ENCODE measurements at regions not wholly inside any gene's neighbourhood (a gene's known extent, or its start where the extent isn't known, plus 50 kb on each side); places are given as distances from the start of the nearest gene placed in this dataset.

DNA sequence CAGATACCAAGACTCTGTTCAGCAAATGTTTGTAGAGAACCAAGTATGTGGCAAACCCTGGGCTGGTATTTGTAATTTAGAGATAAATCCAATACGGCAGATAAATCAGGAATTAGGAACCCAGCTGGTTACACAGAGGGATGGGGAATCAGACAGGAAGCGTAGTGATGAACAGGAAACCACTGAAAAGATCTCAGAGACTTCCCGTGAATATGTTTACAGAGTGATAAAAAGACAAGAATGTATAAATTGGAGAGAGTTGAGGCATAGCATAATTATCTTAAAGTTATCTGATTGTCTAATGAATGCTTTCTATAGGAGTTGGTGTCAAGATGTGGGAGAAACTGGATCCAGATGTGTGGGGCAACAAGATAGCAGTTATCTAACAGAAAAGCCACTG, 246.6 kb upstream of the SMARCA2 start:
- no peak for TF ChIP-seq EZH2 (IDR thresholded peaks at IDR 0.05; ENCODE audit: borderline replicate concordance, low read depth, low read length, severe bottlenecking)
- no peak for TF ChIP-seq CTCF (IDR thresholded peaks at IDR 0.05; ENCODE audit: borderline replicate concordance, extremely low read depth, low read length, poor library complexity, severe bottlenecking)

All from DND-41 (cell line).